BLaER1 (cell line): ENCODE measurements at regions not wholly inside any gene's neighbourhood (a gene's known extent, or its start where the extent isn't known, plus 50 kb on each side); places are given as distances from the start of the nearest gene placed in this dataset.

Experiments
- H3K27ac ChIP-seq: shearing (Covaris generic); formaldehyde crosslinking; 2 replicates; pipeline ENCODE4 v1.8.1; 2022
- H3K27me3 ChIP-seq: shearing (Covaris generic); formaldehyde crosslinking; 2 replicates; pipeline ENCODE4 v1.8.1; 2022
- H3K36me3 ChIP-seq: shearing (Covaris generic); formaldehyde crosslinking; 2 replicates; pipeline ENCODE4 v1.8.1; 2022
- H3K4me1 ChIP-seq: shearing (Covaris generic); formaldehyde crosslinking; 2 replicates; pipeline ENCODE4 v1.8.1; 2022
- H3K4me2 ChIP-seq: shearing (Covaris generic); formaldehyde crosslinking; 2 replicates; pipeline ENCODE4 v1.8.1; 2022
- H3K4me3 ChIP-seq: shearing (Covaris generic); formaldehyde crosslinking; 2 replicates; pipeline ENCODE4 v1.8.1; 2022
- H3K9ac ChIP-seq: shearing (Covaris generic); formaldehyde crosslinking; 2 replicates; pipeline ENCODE4 v1.8.1; 2022
- H3K9me3 ChIP-seq: shearing (Covaris generic); formaldehyde crosslinking; 2 replicates; pipeline ENCODE4 v1.8.1; 2022
- H4K20me1 ChIP-seq: shearing (Covaris generic); formaldehyde crosslinking; 2 replicates; pipeline ENCODE4 v1.8.1; 2022
- Cebpa-rat ChIP-seq: shearing (Covaris generic); IDR thresholded peaks from 2 replicates; pipeline ENCODE4 v1.8.1; 2022

- no peaks in the 10 kb centered on the region for H3K27me3 ChIP-seq
- no peaks in the 10 kb centered on the region for H4K20me1 ChIP-seq
- H3K36me3 ChIP-seq, result no peaks in the 10 kb centered on the region
- H3K9ac ChIP-seq, result no peak overlapping the region
- no peak overlapping the region for H3K27ac ChIP-seq
- H3K4me1 ChIP-seq, result no peaks in the 10 kb centered on the region
- H3K4me2 ChIP-seq, result no peak overlapping the region
- no peak for TF ChIP-seq Cebpa-rat
- H3K4me3 ChIP-seq, result no peak overlapping the region
- no peaks in the 10 kb centered on the region for H3K9me3 ChIP-seq
Measured at GRCh38 chr18:45155526-45155925, 459.8 kb upstream of the SLC14A2 start.

- Histone ChIP-seq H3K27ac (no peak overlapping the region), H4K20me1 (no peaks in the 10 kb centered on the region), H3K27me3 (no peaks in the 10 kb centered on the region), H3K9ac (no peak overlapping the region), H3K4me1 (no peaks in the 10 kb centered on the region), H3K36me3 (no peaks in the 10 kb centered on the region), H3K4me3 (no peak overlapping the region), H3K4me2 (no peak overlapping the region), H3K9me3 (no peaks in the 10 kb centered on the region)
- TF ChIP-seq Cebpa-rat, result no peak
Measured at GRCh38 chr18:45156946-45157345, 458.3 kb upstream of the SLC14A2 start.

- Histone ChIP-seq H3K4me1 (no peaks in the 10 kb centered on the region), H3K9ac (no peak overlapping the region), H3K27ac (no peak overlapping the region), H3K9me3 (no peaks in the 10 kb centered on the region), H3K4me3 (no peak overlapping the region), H4K20me1 (no peaks in the 10 kb centered on the region), H3K4me2 (no peak overlapping the region), H3K27me3 (no peaks in the 10 kb centered on the region), H3K36me3 (no peaks in the 10 kb centered on the region)
- TF ChIP-seq Cebpa-rat, result no peak
Measured at GRCh38 chr18:45157576-45157975, 457.7 kb upstream of the SLC14A2 start.

- Histone ChIP-seq H3K27ac (no peak overlapping the region), H3K4me3 (no peak overlapping the region), H3K36me3 (no peaks in the 10 kb centered on the region), H3K4me2 (no peak overlapping the region), H3K9ac (no peak overlapping the region), H3K9me3 (no peaks in the 10 kb centered on the region), H4K20me1 (no peaks in the 10 kb centered on the region), H3K27me3 (no peaks in the 10 kb centered on the region), H3K4me1 (peaks cover 4% of the 10 kb centered on the region)
- TF ChIP-seq Cebpa-rat, result no peak
Measured at GRCh38 chr18:45161850-45162249, 453.4 kb upstream of the SLC14A2 start.

- Histone ChIP-seq H3K4me2 (no peak overlapping the region), H3K36me3 (no peaks in the 10 kb centered on the region), H3K9ac (no peak overlapping the region), H4K20me1 (no peaks in the 10 kb centered on the region), H3K9me3 (no peaks in the 10 kb centered on the region), H3K4me1 (peaks cover 15% of the 10 kb centered on the region), H3K4me3 (no peak overlapping the region), H3K27me3 (no peaks in the 10 kb centered on the region), H3K27ac (no peak overlapping the region)
- TF ChIP-seq Cebpa-rat, result no peak
Measured at GRCh38 chr18:45163871-45164270, 451.4 kb upstream of the SLC14A2 start.

GRCh38 chr18:45164551-45164950 is 450.7 kb upstream of the SLC14A2 start:
- TF ChIP-seq Cebpa-rat, result no peak
- Histone ChIP-seq H3K36me3 (no peaks in the 10 kb centered on the region), H3K27ac (no peak overlapping the region), H3K4me2 (no peak overlapping the region), H3K9me3 (no peaks in the 10 kb centered on the region), H3K27me3 (no peaks in the 10 kb centered on the region), H3K9ac (no peak overlapping the region), H3K4me1 (peaks cover 15% of the 10 kb centered on the region), H4K20me1 (no peaks in the 10 kb centered on the region), H3K4me3 (no peak overlapping the region)

- Histone ChIP-seq H3K27ac (no peak overlapping the region), H3K4me1 (peaks cover 15% of the 10 kb centered on the region), H3K4me3 (no peak overlapping the region), H3K9ac (no peak overlapping the region), H3K4me2 (no peak overlapping the region), H3K27me3 (no peaks in the 10 kb centered on the region), H3K36me3 (no peaks in the 10 kb centered on the region), H3K9me3 (no peaks in the 10 kb centered on the region), H4K20me1 (no peaks in the 10 kb centered on the region)
- no peak for TF ChIP-seq Cebpa-rat
Measured at GRCh38 chr18:45165176-45165713, 450.0 kb upstream of the SLC14A2 start.

- Histone ChIP-seq H3K36me3 (no peaks in the 10 kb centered on the region), H3K4me1 (peaks cover 15% of the 10 kb centered on the region), H4K20me1 (no peaks in the 10 kb centered on the region), H3K4me3 (no peak overlapping the region), H3K27me3 (no peaks in the 10 kb centered on the region), H3K4me2 (no peak overlapping the region), H3K9me3 (no peaks in the 10 kb centered on the region), H3K9ac (no peak overlapping the region), H3K27ac (no peak overlapping the region)
- TF ChIP-seq Cebpa-rat, result no peak
Measured at GRCh38 chr18:45165871-45166270, 449.4 kb upstream of the SLC14A2 start.

- Histone ChIP-seq H3K4me1 (peaks cover 15% of the 10 kb centered on the region), H3K27ac (no peak overlapping the region), H3K4me2 (peak overlapping the region; percentile 48), H3K4me3 (no peak overlapping the region), H4K20me1 (no peaks in the 10 kb centered on the region), H3K9ac (no peak overlapping the region), H3K27me3 (no peaks in the 10 kb centered on the region), H3K9me3 (no peaks in the 10 kb centered on the region), H3K36me3 (no peaks in the 10 kb centered on the region)
- TF ChIP-seq Cebpa-rat, result no peak
Measured at GRCh38 chr18:45166341-45166835, 448.9 kb upstream of the SLC14A2 start.

GRCh38 chr18:45166836-45167551 is 448.3 kb upstream of the SLC14A2 start:
- H3K9ac ChIP-seq, result no peak overlapping the region
- no peaks in the 10 kb centered on the region for H3K9me3 ChIP-seq
- H3K27me3 ChIP-seq, result no peaks in the 10 kb centered on the region
- H3K36me3 ChIP-seq, result no peaks in the 10 kb centered on the region
- no peak overlapping the region for H3K4me3 ChIP-seq
- TF ChIP-seq Cebpa-rat, result no peak
- H4K20me1 ChIP-seq, result no peaks in the 10 kb centered on the region
- H3K4me2 ChIP-seq, result peak overlapping the region; percentile 48
- H3K27ac ChIP-seq, result no peak overlapping the region
- peaks cover 15% of the 10 kb centered on the region for H3K4me1 ChIP-seq
